ENCODE measurements at regions not wholly inside any gene's neighbourhood (a gene's known extent, or its start where the extent isn't known, plus 50 kb on each side); places are given as distances from the start of the nearest gene placed in this dataset.

DNA sequence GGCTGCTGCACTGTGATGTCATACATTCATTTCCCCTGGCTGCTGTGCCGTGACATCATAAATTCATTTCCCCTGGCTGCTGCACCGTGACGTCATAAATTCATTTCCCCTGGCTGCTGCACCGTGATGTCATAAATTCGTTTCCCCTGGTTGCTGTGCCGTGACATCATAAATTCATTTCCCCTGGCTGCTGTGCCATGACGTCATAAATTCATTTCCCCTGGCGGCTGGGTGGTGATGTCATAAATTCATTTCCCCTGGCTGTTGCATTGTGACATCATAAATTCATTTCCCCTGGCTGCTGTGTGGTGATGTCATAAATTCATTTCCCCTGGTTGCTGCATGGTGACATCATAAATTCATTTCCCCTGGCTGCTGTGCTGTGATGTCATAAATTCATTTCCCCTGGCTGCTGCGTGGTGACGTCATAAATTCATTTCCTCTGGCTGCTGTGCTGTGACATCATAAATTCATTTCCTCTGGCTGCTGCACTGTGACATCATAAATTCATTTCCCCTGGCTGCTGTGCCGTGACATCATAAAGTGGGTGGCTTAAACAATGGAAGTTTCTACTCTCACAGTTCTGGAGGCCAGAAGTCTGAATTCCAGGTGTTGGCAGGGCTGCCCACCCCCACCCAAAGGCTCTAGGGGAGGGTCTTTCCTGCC, 301.1 kb downstream of the SHANK2 start:
- no peaks in the 10 kb centered on the region for H3K9me3 ChIP-seq (ENCODE audit: control insufficient read depth, insufficient read depth, low read length)
- no peak for TF ChIP-seq CTCF (IDR thresholded peaks at IDR 0.05)
- H3K27me3 ChIP-seq (ENCODE audit: control insufficient read depth, insufficient read depth, low read length): no peaks in the 10 kb centered on the region
- DNase-seq: no peak
- Mint-ChIP-seq H3K4me1 (no peaks in the 10 kb centered on the region), H3K9me3 (peaks cover 0 to 5% of the 10 kb centered on the region in 2 donors), H3K27me3 (ENCODE audit: low read depth in 2 of 2) (peaks cover 0 to 2% of the 10 kb centered on the region in 2 donors), H3K4me3 (no peak overlapping the region), H3K27ac (no peak overlapping the region), H3K36me3 (no peaks in the 10 kb centered on the region)
- H3K27ac ChIP-seq (ENCODE audit: low read length): no peak overlapping the region
- H3K4me3 ChIP-seq (ENCODE audit: low read length): no peak overlapping the region
- no peaks in the 10 kb centered on the region for H3K36me3 ChIP-seq (ENCODE audit: control insufficient read depth, insufficient read depth, low read length)
- WGBS (ENCODE audit: insufficient coverage): 82% methylated on average over 11 of the region's 11 CpGs
- ATAC-seq: no peak
- H3K4me1 ChIP-seq (ENCODE audit: control insufficient read depth, insufficient read depth, low read length): no peaks in the 10 kb centered on the region
- intact Hi-C loops (cut with micrococcal nuclease): no loop called here

DNA sequence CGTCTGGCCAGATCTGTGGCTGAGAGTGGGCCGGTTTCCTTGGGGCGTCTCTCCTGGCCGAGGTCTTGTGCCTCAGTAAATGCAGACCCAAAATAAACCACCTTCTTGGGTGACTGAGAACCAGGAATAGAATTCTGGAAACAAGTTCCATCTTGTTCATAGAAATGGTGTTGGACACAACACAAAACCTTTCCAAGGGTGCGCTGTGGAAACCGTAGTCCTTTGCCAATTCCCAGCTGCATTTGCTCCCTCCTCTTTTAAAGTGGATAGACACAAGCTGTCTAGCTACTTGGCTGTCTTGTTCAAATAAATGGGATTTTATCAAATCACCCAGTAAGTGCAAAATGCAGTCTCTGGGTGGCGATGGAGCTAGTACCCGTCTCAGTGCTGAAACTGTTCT, 300.2 kb downstream of the SHANK2 start:
- peaks cover 0 to 5% of the 10 kb centered on the region in 2 donors for H3K9me3 Mint-ChIP-seq
- H3K4me1 Mint-ChIP-seq: no peaks in the 10 kb centered on the region
- no peak overlapping the region for H3K4me3 ChIP-seq (ENCODE audit: low read length)
- H3K27ac Mint-ChIP-seq: no peak overlapping the region
- intact Hi-C loops (cut with micrococcal nuclease): no loop called here
- no peak overlapping the region for H3K27ac ChIP-seq (ENCODE audit: low read length)
- no peaks in the 10 kb centered on the region for H3K27me3 ChIP-seq (ENCODE audit: control insufficient read depth, insufficient read depth, low read length)
- H3K36me3 ChIP-seq (ENCODE audit: control insufficient read depth, insufficient read depth, low read length): no peaks in the 10 kb centered on the region
- H3K4me1 ChIP-seq (ENCODE audit: control insufficient read depth, insufficient read depth, low read length): no peaks in the 10 kb centered on the region
- ATAC-seq (no peak), DNase-seq (no peak)
- 92% methylated on average over 8 of the region's 8 CpGs for WGBS (ENCODE audit: insufficient coverage)
- H3K9me3 ChIP-seq (ENCODE audit: control insufficient read depth, insufficient read depth, low read length): no peaks in the 10 kb centered on the region
- peaks cover 0 to 2% of the 10 kb centered on the region in 2 donors for H3K27me3 Mint-ChIP-seq (ENCODE audit: low read depth in 2 of 2)
- no peaks in the 10 kb centered on the region for H3K36me3 Mint-ChIP-seq
- TF ChIP-seq CTCF (IDR thresholded peaks at IDR 0.05): no peak
- H3K4me3 Mint-ChIP-seq: no peak overlapping the region

DNA sequence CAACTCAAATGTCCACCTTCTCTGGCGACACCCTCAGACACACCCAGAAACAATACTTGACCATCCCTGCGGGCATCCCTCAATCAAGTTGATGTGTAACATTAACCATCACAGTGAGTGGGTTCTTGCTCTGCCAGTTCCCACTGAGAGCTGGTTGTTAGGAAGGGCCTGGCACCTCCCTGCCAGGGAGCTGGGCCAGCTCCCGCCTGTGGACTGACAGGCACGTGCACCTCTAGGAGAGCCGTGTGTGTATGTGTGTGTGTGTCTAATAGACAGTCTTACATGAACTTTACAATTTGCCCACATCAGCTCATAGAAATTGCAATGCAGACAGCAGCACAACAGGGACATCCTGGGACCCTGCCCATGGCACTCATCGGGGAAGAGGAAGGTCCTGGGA, 298.7 kb downstream of the SHANK2 start:
- H3K36me3 ChIP-seq (ENCODE audit: control insufficient read depth, insufficient read depth, low read length): no peaks in the 10 kb centered on the region
- no peak for TF ChIP-seq CTCF (IDR thresholded peaks at IDR 0.05)
- Mint-ChIP-seq H3K36me3 (no peaks in the 10 kb centered on the region), H3K4me3 (no peak overlapping the region), H3K27ac (no peak overlapping the region), H3K9me3 (peaks cover 0 to 3% of the 10 kb centered on the region in 2 donors), H3K27me3 (ENCODE audit: low read depth in 2 of 2) (peaks cover 0 to 2% of the 10 kb centered on the region in 2 donors), H3K4me1 (no peaks in the 10 kb centered on the region)
- intact Hi-C loops (cut with micrococcal nuclease): no loop called here
- no peaks in the 10 kb centered on the region for H3K27me3 ChIP-seq (ENCODE audit: control insufficient read depth, insufficient read depth, low read length)
- H3K4me1 ChIP-seq (ENCODE audit: control insufficient read depth, insufficient read depth, low read length): no peaks in the 10 kb centered on the region
- no peak overlapping the region for H3K27ac ChIP-seq (ENCODE audit: low read length)
- H3K4me3 ChIP-seq (ENCODE audit: low read length): no peak overlapping the region
- ATAC-seq: no peak
- WGBS (ENCODE audit: insufficient coverage): 84% methylated on average over 6 of the region's 6 CpGs
- no peak for DNase-seq
- no peaks in the 10 kb centered on the region for H3K9me3 ChIP-seq (ENCODE audit: control insufficient read depth, insufficient read depth, low read length)

GRCh38 chr11:70954471-70954870, 297.9 kb downstream of the SHANK2 start:
- no peak for TF ChIP-seq CTCF (IDR thresholded peaks at IDR 0.05)
- peaks cover 0 to 3% of the 10 kb centered on the region in 2 donors for H3K9me3 Mint-ChIP-seq
- Histone ChIP-seq H3K4me1 (ENCODE audit: control insufficient read depth, insufficient read depth, low read length) (no peaks in the 10 kb centered on the region), H3K4me3 (ENCODE audit: low read length) (no peak overlapping the region), H3K36me3 (ENCODE audit: control insufficient read depth, insufficient read depth, low read length) (no peaks in the 10 kb centered on the region), H3K9me3 (ENCODE audit: control insufficient read depth, insufficient read depth, low read length) (no peaks in the 10 kb centered on the region), H3K27me3 (ENCODE audit: control insufficient read depth, insufficient read depth, low read length) (no peaks in the 10 kb centered on the region), H3K27ac (ENCODE audit: low read length) (no peak overlapping the region)
- H3K4me3 Mint-ChIP-seq: no peak overlapping the region
- ATAC-seq (no peak), DNase-seq (no peak)
- peaks cover 0 to 2% of the 10 kb centered on the region in 2 donors for H3K27me3 Mint-ChIP-seq (ENCODE audit: low read depth in 2 of 2)
- WGBS (ENCODE audit: insufficient coverage): 92% methylated on average over 10 of the region's 10 CpGs
- H3K4me1 Mint-ChIP-seq: no peaks in the 10 kb centered on the region
- H3K27ac Mint-ChIP-seq: no peak overlapping the region
- intact Hi-C loops (cut with micrococcal nuclease): no loop called here
- H3K36me3 Mint-ChIP-seq: no peaks in the 10 kb centered on the region
